Liver (tissue), 3 donors: ENCODE measurements at regions not wholly inside any gene's neighbourhood (a gene's known extent, or its start where the extent isn't known, plus 50 kb on each side); places are given as distances from the start of the nearest gene placed in this dataset.

Experiments used
- CTCF ChIP-seq: fragments of 150-350 bp; IDR thresholded peaks from 2 replicates; pipeline ENCODE4 v1.5.1; 2017; ENCODE audit warnings: improper control_type of control experiment, low read depth, low read length; ENCODE audit not compliant: missing input control
- EGR1 ChIP-seq, 2 donors: IDR thresholded peaks; 2 replicates each; pipeline ENCODE4 v1.6.1; 2016 to 2018; ENCODE audit warnings: antibody characterized with exemption in 2 of 2, low read depth in 2 of 2
- HNF4G ChIP-seq: IDR thresholded peaks from 2 replicates; pipeline ENCODE4 v1.6.1; 2016; ENCODE audit warnings: antibody characterized with exemption
- JUND ChIP-seq, 2 donors: IDR thresholded peaks; 2 replicates each; pipeline ENCODE4 v1.6.1; 2016; ENCODE audit warnings: antibody characterized with exemption in 2 of 2
- MAX ChIP-seq: IDR thresholded peaks from 2 replicates; pipeline ENCODE4 v1.6.1; 2016; ENCODE audit warnings: antibody characterized with exemption
- REST ChIP-seq: IDR thresholded peaks from 2 replicates; pipeline ENCODE4 v1.6.1; 2016; ENCODE audit warnings: antibody characterized with exemption, mild to moderate bottlenecking
- TAF1 ChIP-seq: conservative IDR thresholded peaks from 2 replicates; pipeline ENCODE4 v1.6.1; 2016; ENCODE audit warnings: antibody characterized with exemption, mild to moderate bottlenecking
- donor health status: healthy.
- donor health status: healthy.

GRCh38 chr6:21457647-21458046 is 135.9 kb upstream of the SOX4 start:
- TF ChIP-seq MAX (no peak), CTCF (no peak), REST (no peak), EGR1 (IDR thresholded peaks at IDR 0.05; ENCODE audit: low read depth in 2 of 2) (no peak), JUND (IDR thresholded peaks at IDR 0.05) (no peak), HNF4G (no peak), TAF1 (no peak)
